BJ (cell line): ENCODE measurements at regions not wholly inside any gene's neighbourhood (a gene's known extent, or its start where the extent isn't known, plus 50 kb on each side); places are given as distances from the start of the nearest gene placed in this dataset.

Experiments
- CTCF ChIA-PET: fragments of 350-600 bp; formaldehyde crosslinking; extraction: SDS; loops from one replicate; lab custom pipeline; 2021; ENCODE audit warnings: antibody characterized with exemption, inconsistent platforms; lab: Yijun Ruan, JAX
- POLR2A ChIA-PET: fragments of 300-600 bp; sonication (Branson Sonifier 250); formaldehyde crosslinking; extraction: SDS; loops from one replicate; lab custom pipeline; 2021; ENCODE audit warnings: antibody characterized with exemption; lab: Charles Lee
- DNase-seq: peaks from one replicate; pipeline ENCODE4 v3.0.0-alpha.2; 2011; ENCODE audit warnings: low read depth
- H3K27me3 ChIP-seq: 2 replicates; pipeline ENCODE4 v1.6.0; 2011; ENCODE audit warnings: low read length; ENCODE audit not compliant: control insufficient read depth, insufficient read depth
- H3K36me3 ChIP-seq: 2 replicates; pipeline ENCODE4 v1.5.1; 2011; ENCODE audit warnings: low read length; ENCODE audit not compliant: control insufficient read depth, insufficient read depth
- H3K4me3 ChIP-seq: 2 replicates; pipeline ENCODE4 v1.5.1; 2011; ENCODE audit warnings: low read depth, mild to moderate bottlenecking, control low read depth, low read length
- CTCF ChIP-seq: IDR thresholded peaks from 2 replicates; pipeline ENCODE4 v1.5.1; 2011; ENCODE audit warnings: low read depth, mild to moderate bottlenecking, control low read depth, inconsistent platforms, low read length, moderate library complexity; ENCODE audit not compliant: insufficient read depth

GRCh38 chr5:162391833-162392232 is 324.3 kb downstream of the GABRG2 start:
- POLR2A ChIA-PET, result no interaction called here
- CTCF ChIA-PET, result no interaction called here
- DNase-seq, result no peak
- Histone ChIP-seq H3K36me3 (no peaks in the 10 kb centered on the region), H3K27me3 (no peaks in the 10 kb centered on the region), H3K4me3 (no peak overlapping the region)
- no peak for TF ChIP-seq CTCF

DNA sequence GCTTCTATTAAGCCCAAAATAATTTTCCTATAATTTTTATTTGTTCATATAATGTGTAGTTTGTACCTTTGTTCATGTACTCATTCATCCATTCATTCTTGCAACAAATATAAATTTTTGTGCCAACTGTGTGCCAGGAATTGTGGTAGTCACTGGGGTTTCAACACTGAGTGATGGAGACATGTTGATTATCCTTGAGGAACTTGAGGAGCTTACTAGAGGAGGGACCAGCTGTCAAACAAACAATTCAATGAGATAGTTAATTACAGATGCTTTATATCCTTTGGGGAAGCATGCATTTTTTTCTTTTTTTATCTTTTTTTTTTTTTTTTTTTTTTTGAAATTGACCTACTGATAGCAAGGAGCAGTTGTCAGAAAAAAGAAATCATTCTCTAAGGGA is 324.8 kb downstream of the GABRG2 start:
- DNase-seq, result no peak
- no peaks in the 10 kb centered on the region for H3K36me3 ChIP-seq
- CTCF ChIA-PET, result no interaction called here
- no peak overlapping the region for H3K4me3 ChIP-seq
- no peaks in the 10 kb centered on the region for H3K27me3 ChIP-seq
- POLR2A ChIA-PET, result no interaction called here
- TF ChIP-seq CTCF, result no peak

GRCh38 chr5:162393534-162393933 is 326.0 kb downstream of the GABRG2 start:
- Histone ChIP-seq H3K27me3 (no peaks in the 10 kb centered on the region), H3K4me3 (no peak overlapping the region), H3K36me3 (no peaks in the 10 kb centered on the region)
- DNase-seq, result no peak
- CTCF ChIA-PET, result no interaction called here
- TF ChIP-seq CTCF, result no peak
- POLR2A ChIA-PET, result no interaction called here

DNA sequence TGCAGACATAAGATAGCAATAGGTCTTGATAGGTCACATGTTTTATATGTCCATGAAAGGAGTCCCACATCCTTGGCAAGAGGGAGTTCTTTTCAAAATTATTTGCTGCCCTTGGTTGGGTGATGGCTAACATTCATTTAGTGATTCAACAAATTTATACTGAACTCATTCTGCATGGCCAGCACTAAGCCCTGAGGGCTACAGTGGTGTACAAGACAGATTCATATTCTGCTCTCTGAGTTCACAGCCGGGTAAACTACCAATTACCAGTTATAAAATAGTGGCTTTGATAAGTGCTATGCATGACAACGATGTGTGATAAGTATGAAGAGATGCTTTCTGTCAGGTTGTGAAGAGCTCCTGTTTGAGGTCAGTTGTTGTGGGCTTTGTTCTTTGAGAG is 340.0 kb downstream of the GABRG2 start:
- ChIA-PET CTCF (no interaction called here), POLR2A (no interaction called here)
- Histone ChIP-seq H3K4me3 (no peak overlapping the region), H3K27me3 (no peaks in the 10 kb centered on the region), H3K36me3 (no peaks in the 10 kb centered on the region)
- no peak for DNase-seq
- TF ChIP-seq CTCF, result no peak

- CTCF ChIA-PET, result no interaction called here
- Histone ChIP-seq H3K4me3 (no peak overlapping the region), H3K36me3 (no peaks in the 10 kb centered on the region), H3K27me3 (no peaks in the 10 kb centered on the region)
- DNase-seq, result no peak
- POLR2A ChIA-PET, result no interaction called here
- no peak for TF ChIP-seq CTCF
Measured at GRCh38 chr5:162410365-162410764, 342.8 kb downstream of the GABRG2 start.
